GM12878 (cell line): ENCODE measurements at regions not wholly inside any gene's neighbourhood (a gene's known extent, or its start where the extent isn't known, plus 50 kb on each side); places are given as distances from the start of the nearest gene placed in this dataset.

Source experiments
- POLR2AphosphoS5 ChIP-seq: IDR thresholded peaks from 2 replicates; pipeline ENCODE4 v1.6.1; 2011; ENCODE audit warnings: mild to moderate bottlenecking, low read length, inconsistent platforms
- TBL1XR1 ChIP-seq: IDR thresholded peaks from 2 replicates; pipeline ENCODE4 v1.6.1; 2012; ENCODE audit warnings: low read depth, low read length, improper control_type of control experiment

- no peak for TF ChIP-seq POLR2AphosphoS5
- TF ChIP-seq TBL1XR1, result no peak
Observed at GRCh38 chr9:14413812-14414211, 99.9 kb upstream of the NFIB start.
